ENCODE measurements at regions not wholly inside any gene's neighbourhood (a gene's known extent, or its start where the extent isn't known, plus 50 kb on each side); places are given as distances from the start of the nearest gene placed in this dataset.

DNA sequence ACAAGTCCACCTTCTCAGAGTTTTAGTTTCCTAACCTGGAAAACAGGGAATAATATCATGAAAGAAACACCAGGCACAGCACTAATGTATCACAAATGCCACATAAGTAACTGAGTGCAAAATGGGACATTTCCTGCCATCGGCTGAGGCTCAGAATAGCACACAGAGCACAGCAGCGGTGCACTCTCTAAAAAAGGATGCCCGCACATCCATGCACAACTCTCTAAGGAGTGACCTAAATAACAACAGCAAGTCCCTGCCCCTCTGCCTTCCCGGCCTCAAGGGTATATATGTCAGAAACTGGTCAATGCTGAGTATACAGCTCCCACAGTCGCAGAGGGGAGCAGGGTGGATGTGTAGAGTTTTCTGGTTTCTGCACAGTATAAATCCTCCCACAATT, 100.1 kb upstream of the ERG start:
- peaks cover 40% of the 10 kb centered on the region for H3K27me3 ChIP-seq (ENCODE audit: insufficient read depth, low read length, poor library complexity)
- ATAC-seq (ENCODE audit: insufficient read depth, low read depth) (no peak), DNase-seq (no peak)
- no peaks in the 10 kb centered on the region for H3K4me1 ChIP-seq (ENCODE audit: insufficient read depth, low read length)
- no peak overlapping the region for H3K4me3 ChIP-seq (ENCODE audit: low read depth in 1 of 2, low read length in 2 of 2)
- H3K9me3 ChIP-seq (ENCODE audit: insufficient read depth, low read length, severe bottlenecking), result no peaks in the 10 kb centered on the region
- no peak overlapping the region for H2AFZ ChIP-seq (ENCODE audit: low read depth, low read length)
- TF ChIP-seq EZH2 (IDR thresholded peaks at IDR 0.05; ENCODE audit: borderline replicate concordance, low read depth, low read length, severe bottlenecking), result no peak
- TF ChIP-seq CTCF (IDR thresholded peaks at IDR 0.05; ENCODE audit: borderline replicate concordance, extremely low read depth, low read length, poor library complexity, severe bottlenecking), result no peak
- H3K9ac ChIP-seq (ENCODE audit: low read depth, low read length), result no peak overlapping the region
- no peak overlapping the region for H3K27ac ChIP-seq (ENCODE audit: low read length)
- H3K36me3 ChIP-seq (ENCODE audit: insufficient read depth, low read length), result no peaks in the 10 kb centered on the region
- peaks cover 2% of the 10 kb centered on the region; the same call in 1 of the 2 replicates for H4K20me1 ChIP-seq (ENCODE audit: insufficient read depth, low read length)
- H3K79me2 ChIP-seq (ENCODE audit: insufficient read depth, low read length), result no peaks in the 10 kb centered on the region
- H3K4me2 ChIP-seq (ENCODE audit: insufficient read depth, low read length), result no peak overlapping the region

DNA sequence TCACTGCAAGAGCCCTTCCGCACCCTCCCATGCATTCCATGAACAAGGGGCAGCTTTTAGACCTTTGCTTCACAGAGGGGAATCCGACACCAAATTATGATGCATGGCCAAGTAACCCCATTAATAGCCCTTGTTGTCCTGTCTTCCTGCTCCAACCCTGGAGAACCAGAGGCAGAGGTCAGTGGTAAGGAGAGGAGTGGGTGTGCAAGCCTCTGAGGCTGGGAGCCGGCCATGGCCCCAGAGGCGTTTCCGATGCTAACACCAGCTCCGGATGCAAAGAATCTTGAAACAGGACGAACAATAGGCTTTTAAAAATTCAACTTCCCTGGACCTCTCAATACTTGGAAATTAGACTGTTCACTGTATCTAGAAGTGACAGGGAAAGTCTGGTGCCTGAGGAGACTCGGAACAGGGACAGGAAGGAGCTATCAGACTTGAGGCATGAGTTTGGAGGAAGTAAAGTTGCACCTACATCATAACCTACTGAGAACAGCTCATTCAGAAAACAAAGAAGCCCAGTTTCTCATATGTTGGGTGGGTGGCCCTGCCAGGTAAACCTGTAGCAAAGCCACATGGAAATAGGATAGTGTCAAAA, 101.2 kb upstream of the ERG start:
- Histone ChIP-seq H3K36me3 (ENCODE audit: insufficient read depth, low read length) (no peaks in the 10 kb centered on the region), H3K4me2 (ENCODE audit: insufficient read depth, low read length) (no peak overlapping the region), H3K27ac (ENCODE audit: low read length) (no peak overlapping the region), H3K4me3 (ENCODE audit: low read depth in 1 of 2, low read length in 2 of 2) (no peak overlapping the region), H2AFZ (ENCODE audit: low read depth, low read length) (no peak overlapping the region), H3K9ac (ENCODE audit: low read depth, low read length) (no peak overlapping the region), H3K4me1 (ENCODE audit: insufficient read depth, low read length) (no peaks in the 10 kb centered on the region), H3K79me2 (ENCODE audit: insufficient read depth, low read length) (no peaks in the 10 kb centered on the region), H4K20me1 (ENCODE audit: insufficient read depth, low read length) (peaks cover 2% of the 10 kb centered on the region; the same call in 1 of the 2 replicates), H3K9me3 (ENCODE audit: insufficient read depth, low read length, severe bottlenecking) (no peaks in the 10 kb centered on the region), H3K27me3 (ENCODE audit: insufficient read depth, low read length, poor library complexity) (peaks cover 36% of the 10 kb centered on the region)
- TF ChIP-seq CTCF (IDR thresholded peaks at IDR 0.05; ENCODE audit: borderline replicate concordance, extremely low read depth, low read length, poor library complexity, severe bottlenecking) (no peak), EZH2 (IDR thresholded peaks at IDR 0.05; ENCODE audit: borderline replicate concordance, low read depth, low read length, severe bottlenecking) (no peak)
- no peak for DNase-seq
- ATAC-seq (ENCODE audit: insufficient read depth, low read depth), result no peak

GRCh38 chr21:38600106-38600505, 101.8 kb upstream of the ERG start:
- Histone ChIP-seq H3K4me3 (ENCODE audit: low read depth in 1 of 2, low read length in 2 of 2) (no peak overlapping the region), H4K20me1 (ENCODE audit: insufficient read depth, low read length) (peaks cover 2% of the 10 kb centered on the region; the same call in 1 of the 2 replicates), H3K9ac (ENCODE audit: low read depth, low read length) (no peak overlapping the region), H3K4me2 (ENCODE audit: insufficient read depth, low read length) (no peak overlapping the region), H2AFZ (ENCODE audit: low read depth, low read length) (no peak overlapping the region), H3K36me3 (ENCODE audit: insufficient read depth, low read length) (no peaks in the 10 kb centered on the region), H3K4me1 (ENCODE audit: insufficient read depth, low read length) (no peaks in the 10 kb centered on the region), H3K27ac (ENCODE audit: low read length) (no peak overlapping the region), H3K27me3 (ENCODE audit: insufficient read depth, low read length, poor library complexity) (peaks cover 38% of the 10 kb centered on the region), H3K9me3 (ENCODE audit: insufficient read depth, low read length, severe bottlenecking) (no peaks in the 10 kb centered on the region), H3K79me2 (ENCODE audit: insufficient read depth, low read length) (no peaks in the 10 kb centered on the region)
- DNase-seq, result no peak
- ATAC-seq (ENCODE audit: insufficient read depth, low read depth), result no peak
- no peak for TF ChIP-seq EZH2 (IDR thresholded peaks at IDR 0.05; ENCODE audit: borderline replicate concordance, low read depth, low read length, severe bottlenecking)
- TF ChIP-seq CTCF (IDR thresholded peaks at IDR 0.05; ENCODE audit: borderline replicate concordance, extremely low read depth, low read length, poor library complexity, severe bottlenecking), result no peak

All from DND-41 (cell line).